HG03095 (cell line): ENCODE measurements at regions not wholly inside any gene's neighbourhood (a gene's known extent, or its start where the extent isn't known, plus 50 kb on each side); places are given as distances from the start of the nearest gene placed in this dataset.
A peak's percentile ranks its signal among the peaks of the same experiment; 100 is the strongest.

Source experiments
- ATAC-seq: cut with Tn5 transposase; IDR thresholded peaks from one replicate; pipeline ENCODE4 v1.9.1; 2021; ENCODE audit warnings: moderate library complexity; ENCODE audit not compliant: unreplicated experiment

DNA sequence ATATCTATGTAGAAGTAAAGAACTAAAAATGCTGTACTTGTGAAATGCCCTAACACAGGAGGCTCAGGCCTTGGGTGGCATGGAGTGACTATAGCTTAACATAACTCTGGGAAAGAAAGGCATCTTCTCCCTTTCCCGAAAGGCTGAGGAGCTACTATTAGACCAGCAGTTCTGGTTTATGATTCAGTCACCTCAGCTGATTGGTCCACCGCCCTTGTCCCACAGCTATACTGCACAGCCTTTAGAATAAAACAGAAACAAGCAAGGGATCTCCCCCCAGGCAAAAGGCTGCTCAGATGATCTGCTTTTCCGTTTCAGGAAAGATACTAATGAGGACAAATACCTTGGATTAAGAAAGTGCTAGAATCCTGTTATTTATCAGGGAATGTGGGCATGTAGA lies 171.3 kb downstream of the SNCA start:
- ATAC-seq = no peak

DNA sequence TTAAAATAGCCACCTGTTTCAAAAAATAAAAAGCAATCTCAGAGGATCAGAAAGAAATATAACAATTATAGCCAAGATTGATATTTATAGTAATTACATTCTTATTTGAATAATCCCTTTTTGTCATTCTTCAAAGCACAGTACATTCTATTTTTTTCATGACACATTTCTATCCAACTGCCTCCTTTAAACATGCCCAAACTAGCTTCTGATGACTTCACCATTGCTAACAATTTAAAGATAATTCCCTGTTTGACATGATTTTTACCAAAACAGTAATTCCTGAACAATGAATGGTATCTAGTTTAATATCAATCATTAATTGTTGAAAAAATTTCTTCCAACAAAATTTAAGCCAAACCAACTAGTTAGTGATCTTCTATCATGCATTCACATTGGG lies 172.4 kb downstream of the SNCA start:
- no peak for ATAC-seq

DNA sequence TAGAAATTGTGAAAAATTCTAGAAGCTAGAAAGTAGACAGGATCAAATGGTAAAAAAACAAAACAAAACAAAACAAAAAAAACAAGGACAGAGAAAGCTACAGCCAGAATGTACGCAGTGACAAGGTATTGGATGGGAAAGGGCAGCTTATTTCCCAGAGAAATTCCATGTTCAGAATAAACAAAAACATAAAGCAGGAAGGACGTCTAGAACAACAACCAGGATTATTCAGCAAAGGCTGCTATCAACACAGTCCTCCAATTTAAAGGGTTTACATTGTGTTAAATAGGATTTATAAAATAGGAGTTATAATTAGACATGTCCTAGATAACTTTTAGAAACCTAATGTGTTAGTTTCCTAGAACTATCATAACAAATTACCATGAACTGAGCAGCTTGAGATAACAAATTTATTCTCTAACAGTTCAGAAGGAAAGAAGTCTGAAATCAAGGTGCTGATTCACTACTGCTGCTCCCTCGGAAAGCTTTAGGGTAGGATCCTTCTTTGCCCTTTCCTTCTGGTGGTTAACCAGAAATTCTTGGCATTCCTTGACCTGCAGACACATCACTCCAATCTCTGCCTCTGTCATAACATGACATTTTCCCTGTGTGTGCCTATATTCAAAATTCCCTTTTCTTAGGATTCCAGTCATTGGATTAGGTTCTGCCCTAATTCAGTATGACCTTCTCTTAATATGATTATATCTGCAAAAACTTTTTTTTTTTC lies 175.6 kb downstream of the SNCA start:
- ATAC-seq = no peak

DNA sequence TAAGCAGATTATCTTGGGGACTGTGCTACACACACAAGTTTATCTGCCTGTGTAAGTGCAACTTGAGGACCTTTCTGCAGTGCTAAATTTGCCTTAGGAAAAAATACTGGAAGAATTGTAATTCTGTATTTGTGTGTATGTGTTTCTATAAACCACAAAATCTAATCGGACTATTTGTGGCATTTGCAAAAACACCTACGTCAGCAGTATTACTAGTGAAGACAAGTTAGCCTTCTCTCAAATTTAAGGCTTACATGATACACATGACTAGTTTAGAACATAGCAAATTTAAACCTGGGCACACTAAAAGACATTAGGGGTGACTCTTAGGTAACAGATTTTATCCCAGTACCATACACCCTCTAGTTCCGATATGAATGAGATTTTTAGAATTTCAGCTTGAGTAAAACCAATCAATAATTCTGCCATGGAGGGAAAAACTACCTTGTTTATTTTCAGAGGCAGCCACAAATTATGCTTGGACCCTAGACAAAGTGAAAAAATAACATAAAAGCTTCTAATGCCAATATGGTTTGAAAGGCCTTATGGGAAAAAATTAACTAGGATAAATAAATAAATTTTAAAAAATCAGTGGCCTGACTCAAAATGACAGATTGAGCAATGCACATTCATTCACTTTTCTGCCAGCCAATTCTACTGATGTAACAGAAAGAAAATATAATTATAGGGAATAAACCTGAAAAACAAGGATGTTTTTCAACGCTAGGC lies 176.4 kb downstream of the SNCA start:
- no peak for ATAC-seq

DNA sequence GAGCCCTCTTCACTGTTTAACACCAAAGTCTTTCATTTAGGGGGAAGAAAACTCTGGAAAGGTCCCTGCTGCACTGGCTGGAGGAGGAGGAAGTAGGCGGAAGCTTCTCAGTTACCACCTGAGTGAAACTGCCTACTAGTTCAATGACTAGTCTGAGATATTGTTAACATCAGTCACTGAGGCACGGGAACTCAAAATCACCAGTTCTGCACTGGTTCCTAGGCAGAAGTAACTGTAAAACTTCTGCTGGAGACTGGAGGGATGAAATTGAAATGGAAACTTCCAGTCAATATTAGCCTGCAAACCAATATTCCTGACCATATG lies 178.3 kb downstream of the SNCA start:
- ATAC-seq = peak; percentile 82

DNA sequence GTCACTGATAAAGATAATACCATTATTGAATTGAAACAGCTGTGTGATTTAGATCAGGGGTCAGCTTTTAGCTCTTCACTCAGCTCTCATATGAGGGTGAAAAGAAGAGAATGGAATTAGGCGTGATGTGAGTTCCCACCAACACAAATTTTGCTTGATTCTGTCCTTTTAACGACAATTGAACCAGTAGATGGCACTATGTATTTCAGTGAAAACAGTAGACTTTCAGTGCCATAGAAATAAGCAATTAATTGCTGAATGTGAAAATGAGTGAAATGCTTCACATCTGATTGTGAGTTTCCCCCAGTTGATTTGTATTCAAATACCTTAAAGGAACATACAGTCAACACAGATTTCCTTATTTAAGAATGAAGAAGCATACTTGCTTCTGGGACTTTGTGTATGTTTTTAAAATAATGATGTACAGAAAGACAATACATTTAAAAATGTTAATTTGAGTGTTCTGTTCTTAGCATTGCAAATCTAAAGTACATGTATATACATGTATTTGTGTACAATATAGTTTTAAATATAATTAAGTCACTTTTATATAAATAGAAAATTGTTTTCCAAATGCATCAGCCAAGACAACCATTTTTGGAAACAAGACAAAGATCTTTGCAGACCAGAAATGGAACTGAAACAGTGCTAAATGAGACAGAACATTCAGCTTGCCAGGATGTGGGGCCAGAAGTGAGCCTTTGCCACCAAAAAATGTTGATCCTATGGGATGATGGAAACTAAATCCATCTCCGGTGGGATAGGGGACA lies 178.8 kb downstream of the SNCA start:
- peak; percentile 62 for ATAC-seq

DNA sequence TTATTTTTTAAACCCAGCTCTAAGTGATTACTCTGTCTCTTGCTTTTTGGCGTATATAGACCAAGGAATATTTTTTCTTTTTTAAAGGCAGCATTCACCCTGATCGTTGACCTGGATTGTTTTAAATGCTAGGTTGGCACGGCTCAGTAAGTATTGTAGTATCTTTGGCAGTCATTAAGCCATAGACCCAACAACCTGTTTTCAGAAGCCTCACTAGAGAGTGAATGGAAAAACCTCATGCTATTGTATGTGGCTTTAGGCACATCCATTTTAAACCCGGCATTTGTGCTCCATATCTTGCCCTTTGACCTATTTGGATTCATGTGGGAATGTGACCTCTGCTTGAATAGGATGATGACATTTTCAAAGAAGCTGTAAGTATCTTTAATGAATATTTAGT lies 183.9 kb downstream of the SNCA start:
- no peak for ATAC-seq

DNA sequence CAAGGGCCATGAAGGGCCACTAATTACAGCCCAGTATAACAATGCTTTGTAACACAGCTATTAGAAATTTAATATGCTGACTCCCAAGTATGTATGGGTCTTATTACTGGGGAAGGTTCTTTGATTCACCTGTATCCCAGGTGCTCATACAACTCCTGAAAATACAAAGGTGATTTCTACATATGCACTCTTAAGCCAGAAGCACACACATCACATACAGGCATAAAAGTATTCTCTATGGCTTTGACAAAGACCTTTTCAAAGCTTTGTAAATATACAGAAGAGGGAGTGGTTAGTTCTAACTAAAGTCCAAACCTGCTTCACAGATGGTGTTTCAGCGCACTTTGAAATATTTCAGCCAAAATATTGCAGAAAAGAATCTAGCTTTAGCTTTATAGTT lies 191.5 kb downstream of the SNCA start:
- no peak for ATAC-seq

DNA sequence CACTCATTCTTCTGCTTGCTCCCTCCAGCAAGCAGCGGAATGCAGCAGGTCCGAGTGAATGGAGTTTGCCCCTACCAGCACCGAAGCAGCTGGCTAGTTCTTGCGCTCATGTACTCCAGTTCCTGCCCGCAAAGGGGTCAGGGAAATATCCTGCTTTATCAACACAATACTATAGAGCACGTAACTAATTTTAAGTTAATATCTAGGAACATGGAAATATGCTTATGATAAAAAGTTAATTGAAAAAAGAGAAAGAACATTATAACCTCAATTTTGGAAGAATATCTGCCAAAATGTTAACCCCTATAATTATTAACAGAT lies 195.6 kb downstream of the SNCA start:
- no peak for ATAC-seq

DNA sequence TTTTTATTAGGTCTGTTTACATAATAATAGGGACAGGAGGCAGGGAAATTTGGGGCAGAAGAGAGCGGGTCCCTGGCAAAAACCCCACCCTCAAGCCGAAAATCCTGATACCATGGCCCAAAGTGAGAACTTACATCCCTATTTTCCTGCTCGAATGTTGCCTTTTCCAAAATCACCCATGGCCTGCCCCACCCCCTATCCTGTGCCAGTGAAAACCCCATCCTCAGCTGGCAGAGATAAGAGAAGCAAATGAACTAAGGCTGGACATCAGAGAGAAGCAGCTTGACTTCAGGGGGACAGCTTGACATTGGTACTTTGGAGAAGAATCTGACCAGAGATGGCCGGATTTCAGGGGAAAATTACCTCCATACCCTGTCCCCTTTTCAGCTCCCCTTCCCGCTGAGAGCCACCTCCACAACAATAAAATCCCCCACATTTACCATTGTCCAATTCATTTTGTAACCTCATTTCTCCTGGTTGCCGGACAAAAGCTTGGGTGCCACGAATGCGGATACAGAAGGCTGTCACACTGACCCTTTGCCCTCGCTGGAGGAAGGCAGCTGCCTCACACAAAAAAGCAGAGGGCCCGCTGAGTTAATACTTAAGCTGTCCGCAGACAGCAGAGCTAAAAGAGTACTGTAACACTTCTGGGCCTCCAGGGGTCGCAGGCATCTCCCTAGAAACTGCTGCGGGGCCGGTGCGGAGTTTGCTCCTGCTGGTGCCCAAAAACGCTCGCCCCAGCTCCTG lies 196.2 kb downstream of the SNCA start:
- no peak for ATAC-seq

DNA sequence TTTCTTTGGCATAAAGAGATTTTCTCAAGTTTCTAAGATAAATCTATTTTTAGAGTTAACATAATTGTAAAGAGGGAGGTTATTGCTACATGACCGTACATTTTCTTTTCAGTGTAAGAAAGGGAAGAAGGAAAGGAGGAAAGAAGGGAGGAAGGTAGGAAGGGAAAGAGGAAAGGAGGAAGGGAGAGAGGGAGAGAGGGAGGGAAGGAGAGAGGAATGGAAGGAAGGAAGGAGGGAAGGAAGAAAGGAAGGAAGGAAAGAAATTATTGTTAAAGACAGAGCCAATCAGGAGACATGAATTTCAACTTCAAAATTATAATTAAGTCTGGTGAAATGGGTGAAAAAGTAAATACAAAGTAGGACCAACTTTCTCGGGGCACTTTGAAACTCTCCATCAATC lies 197.6 kb downstream of the SNCA start:
- no peak for ATAC-seq

DNA sequence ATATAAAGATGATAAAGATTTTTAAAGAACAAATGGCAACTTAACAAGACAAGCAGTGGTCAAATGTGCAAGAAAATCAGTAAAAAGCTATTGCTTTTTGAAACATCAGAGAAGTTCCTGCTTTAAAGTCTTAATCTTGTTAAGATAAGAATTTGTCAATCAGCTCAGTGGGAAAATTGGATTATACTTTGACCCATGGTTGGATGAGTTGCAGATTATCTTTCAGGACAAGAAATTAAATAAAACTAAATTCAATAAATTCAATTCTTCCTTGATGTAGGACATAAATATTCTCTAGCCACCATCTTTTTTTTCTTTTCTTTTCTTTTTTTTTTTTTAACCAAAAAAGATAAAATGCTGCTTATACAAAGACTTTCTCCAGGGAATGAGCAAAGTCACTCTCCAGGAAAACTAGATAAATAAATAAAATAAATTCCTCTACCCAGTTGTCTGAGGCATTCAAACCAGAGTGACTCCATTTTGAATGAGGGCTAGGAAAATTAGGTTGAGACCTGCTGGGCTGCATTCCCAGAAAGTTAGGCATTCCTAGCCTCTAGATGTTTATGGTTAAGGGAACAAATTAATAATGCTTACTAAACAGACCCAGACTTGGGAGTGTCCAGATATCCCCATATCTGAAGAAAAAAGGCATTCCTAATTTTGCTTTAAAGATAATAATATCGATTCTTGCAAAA lies 211.2 kb downstream of the SNCA start:
- no peak for ATAC-seq

DNA sequence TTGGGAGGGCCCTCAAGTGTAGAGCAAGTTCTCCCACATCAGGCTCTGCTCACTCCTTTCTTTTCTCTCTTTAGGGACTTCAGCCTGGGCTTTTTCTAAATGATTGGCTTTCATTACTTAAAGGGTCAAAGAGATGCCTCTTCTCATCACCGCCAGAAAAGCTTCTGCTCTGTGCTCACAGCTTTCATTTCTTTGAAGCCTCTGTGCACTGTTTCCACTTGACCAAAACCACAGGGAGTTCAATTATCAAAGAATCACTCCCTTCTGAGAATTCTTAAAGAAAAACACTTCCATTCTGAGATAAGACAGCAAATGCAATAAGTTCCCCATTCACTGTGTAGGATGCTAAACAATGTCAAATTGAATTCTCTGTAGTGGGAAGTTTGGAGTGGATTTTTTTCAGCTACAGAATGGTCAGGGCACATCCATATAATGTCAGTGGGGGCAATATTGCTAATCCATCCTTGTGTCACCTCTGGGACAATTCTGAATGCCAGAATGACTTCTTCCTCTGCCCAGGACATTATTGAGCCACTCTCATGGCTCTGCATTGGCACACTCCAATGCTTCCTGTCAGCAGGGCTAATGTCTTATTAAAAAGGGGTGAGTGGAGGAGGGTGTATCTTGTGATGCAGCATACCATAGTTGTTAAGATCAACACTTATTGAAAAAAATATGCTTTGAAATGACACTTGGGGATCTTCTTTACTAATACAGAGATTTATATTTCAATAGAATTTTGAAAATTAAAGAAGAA lies 217.6 kb downstream of the SNCA start:
- ATAC-seq = no peak

DNA sequence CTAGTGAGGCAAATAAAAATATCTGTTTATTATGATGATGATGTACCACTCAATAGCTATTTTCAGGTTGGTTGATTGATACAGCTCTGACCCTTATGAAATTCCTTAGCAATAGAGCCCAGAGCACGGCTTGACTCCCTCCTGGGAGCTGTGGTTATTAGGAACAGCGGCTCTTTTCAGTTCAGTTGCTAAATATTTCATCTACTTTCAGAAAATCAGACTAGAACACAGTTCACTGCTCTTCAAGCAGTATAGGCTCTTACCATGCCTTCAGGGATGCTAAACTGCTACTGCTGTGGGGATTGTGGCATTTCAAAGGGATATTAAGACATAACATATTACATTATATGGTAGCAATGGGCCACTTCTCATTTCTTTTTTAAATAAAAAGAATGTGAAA lies 218.8 kb downstream of the SNCA start:
- no peak for ATAC-seq

DNA sequence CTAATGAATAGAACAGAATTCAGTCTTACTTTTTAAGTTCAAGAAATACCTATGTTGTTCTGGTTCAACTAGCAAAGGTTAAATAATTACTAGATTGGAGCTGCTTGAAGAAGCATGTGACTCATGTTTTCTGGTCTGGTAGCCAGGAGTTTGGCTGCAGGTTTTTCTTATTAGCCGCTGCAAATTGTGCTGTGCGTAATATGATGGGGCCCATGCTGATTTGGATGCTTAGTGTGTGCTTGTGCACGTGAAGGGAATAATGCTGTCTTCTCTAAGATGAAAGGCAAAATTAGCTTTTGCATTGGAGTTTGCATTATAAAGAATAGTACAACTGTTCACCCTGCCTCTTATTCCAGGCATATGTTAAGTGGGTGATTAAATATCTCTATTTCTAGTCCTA lies 219.6 kb downstream of the SNCA start:
- no peak for ATAC-seq

DNA sequence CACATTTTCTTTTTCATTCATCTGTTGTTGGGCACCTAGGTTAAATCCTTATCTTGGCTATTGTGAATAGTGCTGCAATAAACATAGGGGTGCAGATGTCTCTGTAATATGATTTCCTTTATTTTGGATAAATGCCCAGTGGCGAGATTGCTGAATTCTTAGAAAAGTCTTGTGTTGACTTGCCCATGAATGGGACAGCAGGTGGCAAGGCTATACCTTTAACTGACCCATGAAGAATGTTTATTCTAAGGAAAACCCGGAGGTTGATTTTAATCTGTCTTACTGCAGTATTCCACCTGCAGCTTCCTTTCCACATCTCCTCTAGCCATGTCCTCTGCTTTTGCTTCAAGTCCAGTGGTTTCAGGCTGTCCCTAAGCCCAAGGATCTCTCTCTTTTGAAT lies 220.6 kb downstream of the SNCA start:
- no peak for ATAC-seq

DNA sequence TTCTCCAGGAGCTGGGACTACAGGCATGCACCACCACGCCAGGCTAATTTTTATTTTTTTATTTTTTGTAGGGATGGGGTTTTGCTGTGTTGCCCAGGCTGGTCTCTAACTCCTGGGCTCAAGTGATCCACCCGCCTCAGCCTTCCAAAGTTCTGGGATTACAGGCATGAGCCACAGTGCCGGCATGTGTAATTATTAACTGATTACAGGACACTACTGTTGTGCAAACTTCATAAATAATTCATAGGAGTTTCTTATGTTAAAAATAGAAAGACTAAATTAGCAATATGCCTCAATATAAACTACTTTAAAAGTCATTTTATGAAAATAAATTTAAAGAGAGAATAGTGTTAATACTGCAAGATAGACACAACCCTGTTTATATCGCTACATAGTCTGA lies 221.9 kb downstream of the SNCA start:
- no peak for ATAC-seq

DNA sequence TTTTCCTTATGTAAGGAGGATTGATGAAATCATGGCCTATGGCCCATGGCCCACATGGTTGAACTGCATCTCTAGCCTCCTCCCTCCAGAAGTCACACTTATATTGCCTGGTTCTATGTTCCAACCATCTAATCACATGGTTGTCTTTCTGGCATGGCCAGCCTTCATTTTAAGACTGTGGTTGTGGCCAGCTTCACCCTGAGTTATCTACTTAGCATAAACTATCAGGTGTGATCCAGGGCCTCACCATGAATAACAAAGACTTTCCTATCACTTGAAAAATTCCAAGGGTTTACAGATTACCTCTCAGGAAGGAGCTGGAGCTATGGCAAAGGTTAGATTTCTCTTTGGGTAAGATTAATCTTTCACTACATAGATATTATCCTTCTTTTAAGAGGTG lies 222.8 kb downstream of the SNCA start:
- no peak for ATAC-seq

DNA sequence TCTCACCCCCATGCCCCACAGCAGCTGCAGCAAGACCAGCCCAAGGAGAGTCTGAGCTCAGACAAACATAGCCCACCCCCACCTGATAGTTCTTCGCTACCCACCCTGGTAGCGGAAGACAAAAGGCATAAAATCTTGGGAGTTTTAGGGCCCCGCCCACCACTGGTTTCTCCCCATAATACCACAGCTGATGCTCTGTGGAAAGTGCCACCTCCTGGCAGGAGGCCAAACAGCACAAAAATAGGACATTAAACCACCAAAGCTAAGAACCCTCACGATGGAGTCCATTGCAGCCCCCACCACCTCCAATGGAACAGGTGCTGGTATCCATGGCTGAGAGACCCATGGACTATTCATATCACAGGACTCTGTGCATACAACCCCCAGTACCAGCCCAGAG lies 226.7 kb downstream of the SNCA start:
- no peak for ATAC-seq

DNA sequence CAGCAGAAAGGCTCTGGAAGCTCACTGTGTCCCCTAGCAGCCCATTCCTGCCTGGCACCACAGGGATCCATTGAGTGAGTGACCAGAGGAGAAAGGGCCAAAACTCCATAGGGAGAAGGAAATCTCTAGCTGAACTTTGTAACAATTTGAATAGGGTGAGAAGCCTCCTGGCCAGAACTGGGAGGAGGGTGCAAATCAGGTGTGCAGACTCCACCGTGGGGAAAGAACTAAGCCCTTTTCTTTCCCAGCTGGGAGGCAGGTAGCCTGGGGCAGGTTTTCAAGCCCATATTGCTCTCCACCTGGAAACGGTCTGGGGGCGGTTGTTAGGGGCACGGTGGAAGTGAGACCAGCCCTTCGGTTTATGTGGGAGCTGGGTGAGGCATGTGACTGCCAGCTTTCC lies 227.2 kb downstream of the SNCA start:
- no peak for ATAC-seq
